ENCODE measurements at regions not wholly inside any gene's neighbourhood (a gene's known extent, or its start where the extent isn't known, plus 50 kb on each side); places are given as distances from the start of the nearest gene placed in this dataset.

GRCh38 chr2:228845162-228845925 is 425.7 kb downstream of the PID1 start:
- Histone ChIP-seq H3K36me3 (ENCODE audit: control insufficient read depth, insufficient read depth, low read length) (no peaks in the 10 kb centered on the region), H3K27me3 (replicated peaks; ENCODE audit: control insufficient read depth, insufficient read depth, low read length) (no peaks in the 10 kb centered on the region), H3K4me3 (replicated peaks; ENCODE audit: low read depth, low read length) (no peak overlapping the region)
- DNase-seq (ENCODE audit: extremely low read depth, insufficient read length) = no peak
- no peak for TF ChIP-seq CTCF (IDR thresholded peaks at IDR 0.05; ENCODE audit: insufficient read depth, low read length, poor library complexity, severe bottlenecking)

- no peak overlapping the region for H3K4me3 ChIP-seq (replicated peaks; ENCODE audit: low read depth, low read length)
- no peak for TF ChIP-seq CTCF (IDR thresholded peaks at IDR 0.05; ENCODE audit: insufficient read depth, low read length, poor library complexity, severe bottlenecking)
- H3K27me3 ChIP-seq (replicated peaks; ENCODE audit: control insufficient read depth, insufficient read depth, low read length) = no peaks in the 10 kb centered on the region
- DNase-seq (ENCODE audit: extremely low read depth, insufficient read length) = no peak
- H3K36me3 ChIP-seq (ENCODE audit: control insufficient read depth, insufficient read depth, low read length) = no peaks in the 10 kb centered on the region
These were observed 429.2 kb downstream of the PID1 start for GRCh38 chr2:228841877-228842276.

GRCh38 chr2:228841475-228841874 is 429.6 kb downstream of the PID1 start:
- no peaks in the 10 kb centered on the region for H3K36me3 ChIP-seq (ENCODE audit: control insufficient read depth, insufficient read depth, low read length)
- H3K4me3 ChIP-seq (replicated peaks; ENCODE audit: low read depth, low read length) = no peak overlapping the region
- DNase-seq (ENCODE audit: extremely low read depth, insufficient read length) = no peak
- TF ChIP-seq CTCF (IDR thresholded peaks at IDR 0.05; ENCODE audit: insufficient read depth, low read length, poor library complexity, severe bottlenecking) = no peak
- no peaks in the 10 kb centered on the region for H3K27me3 ChIP-seq (replicated peaks; ENCODE audit: control insufficient read depth, insufficient read depth, low read length)

- H3K4me3 ChIP-seq (replicated peaks; ENCODE audit: low read depth, low read length) = no peak overlapping the region
- TF ChIP-seq CTCF (IDR thresholded peaks at IDR 0.05; ENCODE audit: insufficient read depth, low read length, poor library complexity, severe bottlenecking) = no peak
- H3K27me3 ChIP-seq (replicated peaks; ENCODE audit: control insufficient read depth, insufficient read depth, low read length) = no peaks in the 10 kb centered on the region
- H3K36me3 ChIP-seq (ENCODE audit: control insufficient read depth, insufficient read depth, low read length) = no peaks in the 10 kb centered on the region
- DNase-seq (ENCODE audit: extremely low read depth, insufficient read length) = no peak
These were observed 430.4 kb downstream of the PID1 start for GRCh38 chr2:228840743-228841114.

GRCh38 chr2:228840113-228840742 is 430.9 kb downstream of the PID1 start:
- no peaks in the 10 kb centered on the region for H3K36me3 ChIP-seq (ENCODE audit: control insufficient read depth, insufficient read depth, low read length)
- TF ChIP-seq CTCF (IDR thresholded peaks at IDR 0.05; ENCODE audit: insufficient read depth, low read length, poor library complexity, severe bottlenecking) = no peak
- no peak for DNase-seq (ENCODE audit: extremely low read depth, insufficient read length)

More at GRCh38 chr2:228840113-228840742, 430.9 kb downstream of the PID1 start:
- H3K4me3 ChIP-seq (replicated peaks; ENCODE audit: low read depth, low read length) = no peak overlapping the region
- H3K27me3 ChIP-seq (replicated peaks; ENCODE audit: control insufficient read depth, insufficient read depth, low read length) = no peaks in the 10 kb centered on the region

Data from GM06990 (cell line).